GM12864 (cell line): ENCODE measurements at regions not wholly inside any gene's neighbourhood (a gene's known extent, or its start where the extent isn't known, plus 50 kb on each side); places are given as distances from the start of the nearest gene placed in this dataset.

Source experiments
- DNase-seq: peaks from one replicate; pipeline ENCODE4 v3.0.0-alpha.2; 2011; ENCODE audit warnings: low read depth
- H3K4me3 ChIP-seq: 2 replicates; pipeline ENCODE4 v1.5.1; 2011; ENCODE audit warnings: mild to moderate bottlenecking, low read depth, low read length, control low read depth
- CTCF ChIP-seq: IDR thresholded peaks from 2 replicates; pipeline ENCODE4 v1.5.1; 2011; ENCODE audit warnings: low read depth, mild to moderate bottlenecking, moderate library complexity, low read length, control low read depth, inconsistent platforms; ENCODE audit errors: missing control alignments

- no peak for TF ChIP-seq CTCF
- no peak for DNase-seq
- H3K4me3 ChIP-seq: no peak overlapping the region
These were observed 239.6 kb downstream of the TFAP2C start for GRCh38 chr20:56868746-56869145.

DNA sequence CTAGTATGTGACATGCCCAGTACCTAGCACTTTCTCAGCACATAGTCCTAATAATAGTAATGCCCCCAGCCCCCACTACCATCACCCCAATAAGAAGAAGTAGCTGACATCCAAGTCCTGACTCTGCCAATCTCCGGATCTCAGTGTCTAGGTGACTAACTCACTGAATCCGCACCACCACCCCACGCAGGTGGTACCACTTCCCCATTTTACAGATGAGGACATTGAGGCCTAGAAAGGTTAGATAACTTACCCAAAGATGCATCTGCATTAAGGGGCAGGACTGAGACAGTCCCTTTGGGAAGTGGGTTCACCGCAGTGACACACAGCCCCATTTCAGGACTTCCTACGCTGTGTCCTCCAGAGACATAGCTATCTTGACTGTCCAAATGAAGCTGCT lies 241.2 kb downstream of the TFAP2C start:
- no peak overlapping the region for H3K4me3 ChIP-seq
- DNase-seq: no peak
- no peak for TF ChIP-seq CTCF

DNA sequence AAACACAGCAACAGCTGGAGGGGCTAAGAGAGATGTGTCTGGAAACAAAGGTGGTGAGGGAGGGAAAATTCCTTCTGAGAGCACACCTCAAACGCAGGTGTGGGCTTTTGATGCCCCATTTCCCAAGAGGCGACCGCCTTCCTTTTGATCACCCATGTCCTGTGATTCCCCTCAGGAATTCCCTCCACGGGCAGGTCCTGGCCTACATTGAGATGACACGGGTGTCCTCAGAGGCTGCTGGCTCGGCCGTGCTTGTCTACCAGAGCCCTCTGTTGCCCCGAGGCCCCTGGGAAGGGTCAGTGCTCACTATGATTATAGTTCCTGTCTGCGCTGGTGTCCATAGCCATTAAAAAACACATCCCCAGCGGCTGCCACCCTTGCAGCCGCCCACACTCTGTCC lies 242.6 kb downstream of the TFAP2C start:
- DNase-seq: no peak
- no peak for TF ChIP-seq CTCF
- no peak overlapping the region for H3K4me3 ChIP-seq

DNA sequence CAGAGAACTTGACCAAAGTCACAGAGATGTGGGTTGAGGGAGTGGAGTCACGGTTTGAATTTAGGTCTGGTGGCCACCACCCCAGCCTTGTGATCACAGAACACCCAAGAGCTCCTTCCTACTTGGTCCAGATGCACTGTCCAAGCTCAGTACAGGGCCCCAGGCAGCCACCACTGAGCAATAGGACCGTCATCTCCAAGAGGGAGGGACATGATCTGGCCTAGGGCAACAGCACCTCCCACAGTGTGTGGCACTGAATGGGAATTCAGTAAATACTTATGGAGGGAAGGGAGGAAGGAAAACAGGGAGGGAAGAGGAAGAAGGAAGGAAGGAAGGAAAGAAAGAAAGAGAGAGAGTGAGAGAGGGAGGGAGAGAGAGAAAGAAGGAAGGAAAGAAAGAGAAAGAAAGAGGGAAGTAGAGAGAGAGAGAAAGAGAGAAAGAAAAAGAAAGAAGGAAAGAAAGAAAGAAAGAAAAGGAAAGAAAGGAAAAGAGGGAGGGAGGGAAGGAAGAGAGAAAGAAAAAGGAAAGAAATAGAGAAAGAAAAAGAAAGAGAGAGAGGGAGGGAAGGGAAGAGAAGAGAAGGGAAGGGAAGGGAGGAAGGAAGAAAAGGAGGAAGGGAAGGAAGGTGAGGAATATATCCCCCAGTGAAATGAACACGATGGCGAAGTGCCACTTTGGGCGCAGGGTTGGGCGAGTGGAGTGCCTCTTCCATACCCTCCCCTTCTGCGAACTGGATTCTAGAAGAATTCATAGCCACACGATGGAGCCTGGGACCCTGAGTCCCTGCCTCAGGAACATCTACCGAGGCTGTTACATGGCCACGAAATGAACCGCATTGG lies 243.7 kb downstream of the TFAP2C start:
- no peak for TF ChIP-seq CTCF
- H3K4me3 ChIP-seq: no peak overlapping the region
- no peak for DNase-seq

DNA sequence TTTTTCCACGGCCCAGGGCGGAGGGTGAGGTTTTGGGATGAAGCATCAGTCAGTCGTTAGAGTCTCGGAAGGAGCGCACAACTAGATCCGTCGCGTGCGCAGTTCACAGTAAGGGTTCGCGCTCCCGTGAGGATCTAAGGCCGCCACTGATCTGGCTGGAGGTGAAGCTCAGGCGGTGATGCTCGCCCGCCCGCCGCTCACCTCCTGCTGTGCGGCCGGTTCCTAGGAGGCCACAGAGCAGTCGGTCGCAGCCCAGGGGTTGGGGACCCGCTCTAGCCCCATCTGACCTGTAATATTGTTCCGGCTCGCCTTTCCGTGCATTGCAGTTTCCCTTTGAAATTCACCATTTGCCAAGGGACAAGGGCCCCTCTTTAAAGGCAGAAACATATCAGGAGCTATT lies 244.7 kb downstream of the TFAP2C start:
- TF ChIP-seq CTCF: no peak
- DNase-seq: no peak

GRCh38 chr20:56875052-56875659 lies 246.1 kb downstream of the TFAP2C start:
- TF ChIP-seq CTCF: no peak
- no peak overlapping the region for H3K4me3 ChIP-seq
- no peak for DNase-seq

More for the DNA sequence above, 244.7 kb downstream of the TFAP2C start:
- no peak overlapping the region for H3K4me3 ChIP-seq
